ENCODE measurements at regions not wholly inside any gene's neighbourhood (a gene's known extent, or its start where the extent isn't known, plus 50 kb on each side); places are given as distances from the start of the nearest gene placed in this dataset.
"Not testable (repeated sequence)": the region's sequence is repeated elsewhere in the genome, so short reads cannot be mapped to it uniquely, and the experiment has no call there.

GRCh38 chr2:76008001-76008702 lies 297.4 kb upstream of the GCFC2 start:
- DNase-seq (ENCODE audit: low spot score): no peak

GRCh38 chr2:76000425-76000824 lies 289.7 kb upstream of the GCFC2 start:
- no peak for DNase-seq (ENCODE audit: low spot score)

GRCh38 chr2:75998451-75998850 lies 287.7 kb upstream of the GCFC2 start:
- no peak for DNase-seq (ENCODE audit: low spot score)

- DNase-seq (ENCODE audit: low spot score): peak; percentile 32
Observed at GRCh38 chr2:75994759-75995158, 284.0 kb upstream of the GCFC2 start.

- not testable (repeated sequence) for DNase-seq (ENCODE audit: low spot score)
Observed at GRCh38 chr2:75988622-75989021, 277.9 kb upstream of the GCFC2 start.

- DNase-seq (ENCODE audit: low spot score): no peak
Observed at GRCh38 chr2:75986617-75987016, 275.9 kb upstream of the GCFC2 start.

GRCh38 chr2:75982719-75983118 lies 272.0 kb upstream of the GCFC2 start:
- no peak for DNase-seq (ENCODE audit: low spot score)

- no peak for DNase-seq (ENCODE audit: low spot score)
Observed at GRCh38 chr2:75964646-75965045, 253.9 kb upstream of the GCFC2 start.

GRCh38 chr2:75960472-75961009 lies 249.8 kb upstream of the GCFC2 start:
- DNase-seq (ENCODE audit: low spot score): no peak

GRCh38 chr2:75959724-75960471 lies 249.2 kb upstream of the GCFC2 start:
- DNase-seq (ENCODE audit: low spot score): no peak

GRCh38 chr2:75954761-75955160 lies 244.0 kb upstream of the GCFC2 start:
- DNase-seq (ENCODE audit: low spot score): no peak

GRCh38 chr2:75952173-75952572 lies 241.5 kb upstream of the GCFC2 start:
- DNase-seq (ENCODE audit: low spot score): no peak

GRCh38 chr2:75949385-75950030 lies 238.8 kb upstream of the GCFC2 start:
- DNase-seq (ENCODE audit: low spot score): no peak

GRCh38 chr2:75936311-75936710 lies 225.6 kb upstream of the GCFC2 start:
- DNase-seq (ENCODE audit: low spot score): no peak

GRCh38 chr2:75932996-75933395 lies 222.3 kb upstream of the GCFC2 start:
- no peak for DNase-seq (ENCODE audit: low spot score)

GRCh38 chr2:75928093-75928492 lies 217.4 kb upstream of the GCFC2 start:
- no peak for DNase-seq (ENCODE audit: low spot score)

- DNase-seq (ENCODE audit: low spot score): no peak
Observed at GRCh38 chr2:75925331-75926024, 214.8 kb upstream of the GCFC2 start.

GRCh38 chr2:75922191-75922590 lies 211.5 kb upstream of the GCFC2 start:
- no peak for DNase-seq (ENCODE audit: low spot score)

GRCh38 chr2:75920859-75921551 lies 210.3 kb upstream of the GCFC2 start:
- no peak for DNase-seq (ENCODE audit: low spot score)

GRCh38 chr2:75915851-75916634 lies 205.3 kb upstream of the GCFC2 start:
- no peak for DNase-seq (ENCODE audit: low spot score)

Measured in RKO (cell line).